RKO (cell line): ENCODE measurements at regions not wholly inside any gene's neighbourhood (a gene's known extent, or its start where the extent isn't known, plus 50 kb on each side); places are given as distances from the start of the nearest gene placed in this dataset.
A peak's percentile ranks its signal among the peaks of the same experiment; 100 is the strongest.

ENCODE experiments used
- DNase-seq: peaks from one replicate; pipeline ENCODE4 v3.0.0-alpha.2; 2016; ENCODE audit warnings: low spot score

- DNase-seq = no peak
Observed at GRCh38 chr10:90326498-90327267, 531.2 kb downstream of the HTR7 start.

DNA sequence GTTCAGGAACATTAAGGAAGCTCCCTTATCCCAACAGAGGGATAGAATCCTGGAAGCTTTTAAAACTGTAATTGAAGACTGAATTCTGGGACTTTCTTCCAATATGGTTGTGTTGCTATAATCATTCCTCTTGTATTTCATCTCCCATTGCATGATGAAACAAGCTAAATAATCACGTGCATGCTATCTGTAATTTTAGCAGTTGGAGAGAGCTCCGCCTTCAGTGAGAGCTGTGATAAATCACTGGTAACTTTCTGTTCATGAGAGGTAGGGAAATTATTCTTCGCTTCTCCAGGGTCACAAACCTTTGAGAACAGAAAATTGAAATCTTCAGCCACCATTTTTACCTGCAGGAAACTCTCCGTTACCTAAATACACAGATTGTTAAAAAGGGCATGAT is 530.2 kb downstream of the HTR7 start:
- no peak for DNase-seq

DNA sequence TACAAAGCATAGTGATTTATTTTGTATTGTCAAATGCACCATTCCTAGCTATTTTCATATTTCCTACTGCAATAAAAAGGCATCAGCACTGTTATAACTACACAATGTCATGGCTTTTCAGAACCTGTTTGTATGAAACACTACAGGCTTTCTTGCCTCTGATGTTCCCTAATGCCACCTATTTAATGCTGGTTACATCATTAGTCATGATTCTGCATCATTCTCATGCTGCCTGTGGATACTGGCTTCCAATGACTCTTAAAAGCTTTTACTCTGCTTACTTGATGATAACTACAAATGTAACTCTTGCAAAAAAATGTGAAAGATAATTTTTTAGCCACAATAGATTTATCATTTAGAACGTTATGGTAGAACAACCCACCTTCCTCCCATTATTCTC is 529.4 kb downstream of the HTR7 start:
- DNase-seq = no peak

DNA sequence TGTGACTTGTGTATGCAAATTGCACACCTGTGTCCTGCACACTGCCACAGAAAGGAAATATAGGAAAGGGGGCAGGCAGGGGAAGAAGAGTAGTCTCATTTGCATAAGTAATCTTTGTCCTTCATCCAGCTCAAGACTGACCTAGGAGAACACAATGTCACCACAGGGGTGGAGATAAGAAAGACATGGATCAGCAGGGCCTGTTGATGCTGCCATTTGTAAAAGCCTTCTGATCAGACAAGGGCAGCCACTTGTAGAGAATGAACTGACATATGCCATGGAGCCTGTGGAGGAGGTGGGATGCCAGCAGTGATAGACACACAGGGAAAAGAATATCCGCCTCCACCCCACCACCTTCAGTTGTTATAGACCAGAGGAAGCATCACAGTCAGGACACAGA is 528.9 kb downstream of the HTR7 start:
- no peak for DNase-seq

GRCh38 chr10:90337316-90337715 is 520.5 kb downstream of the HTR7 start:
- DNase-seq = no peak

DNA sequence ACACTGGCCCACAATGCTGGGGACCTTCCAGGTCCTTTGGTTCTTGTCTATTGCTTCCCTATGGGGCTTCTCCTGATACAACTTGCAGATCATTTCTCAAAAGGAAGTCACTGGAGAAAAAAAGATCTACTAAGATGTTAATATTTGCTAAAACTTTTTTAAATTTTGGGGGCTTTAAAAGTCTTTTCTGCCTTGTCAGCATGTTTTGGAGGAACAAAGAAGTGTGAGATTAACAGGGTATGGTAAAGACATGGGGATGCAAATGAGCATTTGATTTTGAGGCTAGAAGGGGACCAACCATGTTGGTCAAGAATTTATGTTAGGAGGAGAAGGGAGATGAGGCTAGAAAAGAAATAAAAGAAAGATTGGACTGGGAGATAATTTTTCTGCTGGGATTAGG is 515.4 kb downstream of the HTR7 start:
- DNase-seq = no peak

DNA sequence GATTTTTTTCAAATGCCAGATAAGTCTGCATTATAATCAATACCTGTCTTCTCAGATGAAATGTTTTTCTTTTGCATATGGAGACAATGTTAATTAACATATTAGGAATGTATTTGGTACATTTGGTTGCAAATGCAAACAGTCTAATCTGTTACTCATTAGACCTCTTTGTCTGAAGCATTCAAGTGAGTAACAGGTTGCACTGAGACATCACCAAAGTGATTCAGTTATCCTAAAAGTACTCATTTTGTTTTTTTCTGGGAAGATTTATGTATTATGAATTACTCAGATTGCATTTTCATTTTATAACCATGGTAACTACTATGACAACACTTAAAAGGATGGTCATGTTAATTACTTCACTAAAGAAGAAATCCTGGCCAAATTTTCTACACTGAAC is 513.6 kb downstream of the HTR7 start:
- DNase-seq = peak; percentile 39

DNA sequence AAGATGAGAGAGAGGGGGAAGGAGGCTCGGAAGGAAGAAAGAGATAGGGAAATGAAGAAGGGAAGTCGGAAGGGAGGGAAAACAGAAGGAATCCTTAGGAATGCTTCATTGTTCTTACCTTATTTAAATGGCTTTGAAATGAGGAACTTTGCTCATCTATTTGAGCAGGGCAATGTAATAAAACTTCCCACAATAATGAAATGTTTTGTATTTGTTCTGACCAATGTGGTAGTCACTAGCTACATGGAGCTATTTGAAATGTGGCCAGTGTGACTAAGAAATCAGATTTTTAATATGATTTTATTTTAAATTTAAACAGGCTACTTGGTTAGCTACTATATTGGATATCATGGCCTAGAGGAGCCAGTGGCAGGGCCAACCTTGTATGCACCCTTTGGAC is 510.6 kb downstream of the HTR7 start:
- no peak for DNase-seq

DNA sequence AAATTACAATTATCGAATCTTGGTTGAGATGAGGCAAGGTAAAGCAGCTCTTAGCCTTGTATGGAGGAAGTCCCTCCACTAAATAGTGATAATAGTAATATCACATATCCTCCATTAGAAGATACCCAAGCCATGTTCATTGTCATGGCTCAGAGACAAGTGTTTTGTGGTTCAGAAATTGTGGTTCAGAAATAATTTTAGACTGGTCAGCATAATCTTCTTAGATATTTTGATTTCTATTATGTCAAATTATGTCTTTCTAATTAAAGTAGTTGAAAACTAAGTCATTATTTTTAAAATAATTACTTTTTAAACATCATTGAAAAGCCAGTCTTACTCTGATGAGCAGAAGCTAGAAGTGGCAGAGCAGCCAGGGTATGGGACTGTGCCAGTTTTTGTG is 507.7 kb downstream of the HTR7 start:
- DNase-seq = no peak

DNA sequence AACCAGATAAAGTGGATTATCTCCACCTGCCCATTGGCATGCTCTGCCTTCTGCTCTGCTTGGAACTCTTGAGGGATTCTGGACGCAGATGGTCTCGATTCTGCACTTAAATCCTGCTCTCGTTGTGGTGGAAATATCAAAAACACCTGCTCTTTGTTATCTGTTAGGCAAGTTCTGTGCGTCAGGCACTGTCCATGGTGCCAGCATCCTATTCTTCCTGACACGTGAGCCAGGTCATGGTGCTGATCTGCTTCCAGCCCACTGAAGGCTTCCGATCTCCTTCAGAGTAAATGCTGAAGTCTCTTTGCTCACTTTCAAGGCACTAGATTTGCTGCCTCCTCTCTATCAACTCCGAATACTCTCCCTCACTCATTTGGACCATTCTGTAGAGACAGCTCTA is 505.6 kb downstream of the HTR7 start:
- DNase-seq = no peak

DNA sequence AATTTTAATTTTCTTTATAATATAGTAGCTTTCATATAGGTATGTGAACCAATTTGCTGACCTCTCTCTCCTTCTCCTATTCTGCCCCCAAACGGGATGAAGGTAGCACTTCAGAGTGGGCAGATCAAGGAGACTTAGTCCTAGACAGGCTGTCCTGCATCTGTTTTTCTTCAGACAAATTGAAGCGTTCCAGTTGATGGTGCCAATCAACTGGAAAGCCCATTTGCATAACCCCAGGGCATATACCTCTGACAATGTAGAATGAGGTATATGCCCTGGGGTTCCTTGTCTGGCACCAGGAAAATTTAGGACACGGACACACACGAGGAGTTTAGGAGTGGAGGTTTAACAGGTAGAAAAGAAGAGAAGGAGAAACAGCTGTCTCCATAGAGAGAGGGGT is 502.9 kb downstream of the HTR7 start:
- DNase-seq = no peak

GRCh38 chr10:90363799-90364483 is 493.9 kb downstream of the HTR7 start:
- DNase-seq = no peak

- DNase-seq = no peak
Observed at GRCh38 chr10:90372451-90372850, 485.4 kb downstream of the HTR7 start.

DNA sequence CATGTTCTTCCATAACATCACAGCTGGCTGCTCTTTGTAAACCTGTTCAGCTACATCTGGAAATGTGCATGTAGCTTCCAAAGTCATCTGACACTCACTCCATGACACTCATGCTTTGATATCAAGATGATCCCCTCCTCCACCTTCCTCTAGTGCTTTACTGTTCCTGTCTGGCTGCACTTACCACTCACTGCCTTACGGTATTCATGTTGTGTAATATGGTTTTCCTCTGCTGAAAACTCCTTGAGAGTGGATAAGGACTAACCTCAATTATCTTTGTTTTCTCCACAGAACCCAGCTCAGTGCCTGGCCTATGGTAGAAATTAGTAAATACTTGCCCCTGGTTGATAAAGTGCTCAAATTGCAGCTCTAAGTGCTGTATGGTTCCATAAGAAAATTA is 483.9 kb downstream of the HTR7 start:
- no peak for DNase-seq

GRCh38 chr10:90378524-90379076 is 479.2 kb downstream of the HTR7 start:
- no peak for DNase-seq

DNA sequence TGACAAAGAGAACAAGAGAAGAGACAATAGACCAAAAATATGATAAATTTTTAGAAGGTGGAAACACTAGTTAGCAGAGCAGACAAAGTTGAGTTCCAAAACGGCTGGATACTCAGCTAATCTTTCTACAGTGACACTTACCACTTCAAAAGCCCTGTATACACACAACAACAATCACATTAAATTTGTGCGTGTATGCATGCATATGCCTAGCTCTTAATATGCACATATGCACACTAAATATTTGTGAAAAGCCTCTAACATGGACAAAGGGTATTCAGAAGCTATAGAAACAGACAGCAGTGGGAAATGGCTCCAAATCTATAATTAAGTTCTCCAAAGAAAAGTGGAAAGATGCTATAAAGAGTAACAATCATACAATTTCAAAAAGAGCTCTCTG is 476.4 kb downstream of the HTR7 start:
- no peak for DNase-seq

- DNase-seq = no peak
Observed at GRCh38 chr10:90389876-90390275, 468.0 kb downstream of the HTR7 start.

- no peak for DNase-seq
Observed at GRCh38 chr10:90394311-90394710, 463.5 kb downstream of the HTR7 start.

GRCh38 chr10:90396721-90397120 is 461.1 kb downstream of the HTR7 start:
- DNase-seq = no peak

DNA sequence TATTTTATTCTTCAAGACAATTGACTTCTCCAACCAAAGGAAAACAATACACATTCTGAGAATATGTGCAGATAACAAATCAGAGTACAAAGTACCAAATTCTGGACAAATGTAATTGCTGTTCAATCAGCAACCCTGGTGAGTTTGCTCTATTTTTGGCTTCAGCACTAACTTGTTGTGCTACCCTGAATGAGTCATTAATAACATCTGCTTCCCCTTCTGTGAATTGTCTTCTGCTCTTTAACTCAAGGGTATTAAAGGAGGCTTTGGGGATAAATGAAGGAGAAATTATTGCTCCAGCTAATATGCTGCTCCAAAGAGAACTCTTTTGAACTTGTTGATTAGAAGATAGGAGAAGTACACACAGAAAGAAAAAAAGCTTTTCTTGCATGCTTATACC is 459.3 kb downstream of the HTR7 start:
- no peak for DNase-seq

GRCh38 chr10:90399782-90400181 is 458.1 kb downstream of the HTR7 start:
- DNase-seq = no peak

DNA sequence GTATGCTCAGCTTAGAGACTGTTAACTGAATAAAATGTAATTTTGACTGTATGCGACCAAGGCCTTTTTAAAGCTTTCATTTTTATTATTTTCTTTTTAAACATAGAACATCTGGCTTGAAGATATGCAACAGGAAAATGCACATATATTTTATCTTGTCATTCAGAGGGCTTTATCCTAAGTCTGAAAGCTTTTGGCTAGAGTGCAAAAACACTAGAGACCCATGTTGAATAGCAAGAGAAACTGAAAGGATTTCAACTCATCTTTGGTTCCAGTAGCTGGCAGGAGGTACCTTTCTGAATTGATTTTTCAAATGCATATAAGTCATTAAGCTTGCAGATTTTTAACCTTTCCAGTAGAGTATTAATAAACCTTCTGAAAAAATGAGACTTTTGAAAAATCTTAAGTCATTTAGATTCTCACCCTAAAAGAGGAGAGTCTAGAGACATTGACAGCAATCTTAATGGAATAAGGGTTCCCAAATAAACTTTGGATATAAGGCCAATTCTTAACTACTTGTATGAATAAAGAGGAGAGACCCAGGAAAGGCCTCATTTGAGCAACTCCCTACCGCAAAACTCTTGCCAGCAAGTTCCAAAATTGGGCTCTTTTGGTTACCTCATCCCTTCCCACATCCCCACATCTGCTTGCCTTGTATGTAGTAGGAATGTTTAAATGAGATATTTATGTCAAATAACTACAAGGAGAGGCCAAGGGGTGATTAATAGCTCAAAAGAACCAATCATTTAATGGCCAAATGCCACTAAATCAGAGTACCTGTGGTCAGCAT is 454.4 kb downstream of the HTR7 start:
- no peak for DNase-seq

DNA sequence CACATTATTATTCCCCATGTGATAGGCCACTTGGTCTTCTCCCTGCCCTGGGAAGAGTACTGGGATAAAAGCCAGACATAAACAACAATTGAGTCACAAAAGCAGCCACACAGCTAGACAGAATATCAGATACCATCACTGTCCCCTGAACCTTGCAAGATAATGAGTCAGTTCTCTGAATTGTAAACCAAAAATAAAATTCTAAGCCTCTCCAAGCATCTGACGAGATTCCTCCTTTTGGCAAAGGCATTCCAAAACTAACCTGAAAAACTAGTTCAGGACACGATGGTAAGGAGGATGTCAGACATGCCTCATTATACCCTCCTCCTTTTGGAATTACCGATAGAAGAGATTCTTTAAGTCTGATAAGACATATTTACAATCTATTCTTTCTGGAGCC is 450.7 kb downstream of the HTR7 start:
- no peak for DNase-seq
